ENCODE measurements at regions not wholly inside any gene's neighbourhood (a gene's known extent, or its start where the extent isn't known, plus 50 kb on each side); places are given as distances from the start of the nearest gene placed in this dataset.

- Histone ChIP-seq H4K20me1 (ENCODE audit: control insufficient read depth, extremely low read depth, insufficient read depth, low read length) (no peaks in the 10 kb centered on the region), H3K9ac (ENCODE audit: insufficient read depth, low read length) (no peak overlapping the region), H3K4me1 (ENCODE audit: control insufficient read depth, extremely low read depth, insufficient read depth, low read length) (no peaks in the 10 kb centered on the region), H3K27me3 (ENCODE audit: control insufficient read depth, insufficient read depth, low read length) (no peaks in the 10 kb centered on the region), H3K79me2 (ENCODE audit: control insufficient read depth, insufficient read depth, low read length) (no peaks in the 10 kb centered on the region), H3K9me3 (ENCODE audit: control insufficient read depth, insufficient read depth, low read depth, low read length) (no peaks in the 10 kb centered on the region), H3K4me2 (ENCODE audit: extremely low read depth, insufficient read depth, low read length) (no peak overlapping the region), H3K4me3 (replicated peaks in 1 of 4; ENCODE audit: control extremely low read depth in 1 of 4, insufficient read depth in 1 of 4, low read depth in 3 of 4, low read length in 4 of 4) (no peak overlapping the region), H3K36me3 (ENCODE audit: control insufficient read depth, insufficient read depth, low read length) (no peaks in the 10 kb centered on the region), H2AFZ (ENCODE audit: low read length) (no peak overlapping the region), H3K27ac (ENCODE audit: insufficient read depth, low read length) (no peak overlapping the region)
- no peak for TF ChIP-seq CTCF (conservative IDR thresholded peaks at IDR 0.05 in 1 of 2, IDR thresholded peaks at IDR 0.05 in 1 of 2; ENCODE audit: low read depth in 1 of 2, low read length in 2 of 2)
- TF ChIP-seq EZH2 (IDR thresholded peaks at IDR 0.05; ENCODE audit: low read length, missing control alignments), result no peak
- no peak for DNase-seq (ENCODE audit: low read depth in 2 of 2)
These were observed 1048.2 kb upstream of the AUTS2 start for GRCh38 chr7:68550027-68550426.

DNA sequence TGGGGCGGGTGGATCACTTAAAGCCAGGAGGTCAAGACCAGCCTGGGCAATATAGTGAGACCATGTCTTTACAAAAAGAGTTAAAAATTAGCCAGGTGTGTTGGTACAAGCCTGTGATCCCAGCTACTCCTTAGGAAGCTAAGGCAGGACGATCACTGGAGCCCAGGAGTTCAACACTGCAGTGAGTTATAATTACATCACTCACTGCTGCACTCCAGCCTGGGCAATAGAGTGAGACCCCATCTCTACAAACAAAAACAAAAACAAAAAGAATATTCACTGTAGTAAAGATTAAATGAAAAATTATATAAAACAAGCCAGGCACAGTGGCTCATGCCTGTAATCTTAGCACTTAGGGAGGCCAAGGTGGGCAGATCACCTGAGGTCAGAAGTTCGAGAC, 1047.6 kb upstream of the AUTS2 start:
- H3K36me3 ChIP-seq (ENCODE audit: control insufficient read depth, insufficient read depth, low read length), result no peaks in the 10 kb centered on the region
- no peaks in the 10 kb centered on the region for H4K20me1 ChIP-seq (ENCODE audit: control insufficient read depth, extremely low read depth, insufficient read depth, low read length)
- no peaks in the 10 kb centered on the region for H3K9me3 ChIP-seq (ENCODE audit: control insufficient read depth, insufficient read depth, low read depth, low read length)
- H2AFZ ChIP-seq (ENCODE audit: low read length), result no peak overlapping the region
- no peak overlapping the region for H3K4me3 ChIP-seq (replicated peaks in 1 of 4; ENCODE audit: control extremely low read depth in 1 of 4, insufficient read depth in 1 of 4, low read depth in 3 of 4, low read length in 4 of 4)
- no peak overlapping the region for H3K4me2 ChIP-seq (ENCODE audit: extremely low read depth, insufficient read depth, low read length)
- H3K27ac ChIP-seq (ENCODE audit: insufficient read depth, low read length), result no peak overlapping the region
- H3K27me3 ChIP-seq (ENCODE audit: control insufficient read depth, insufficient read depth, low read length), result no peaks in the 10 kb centered on the region
- DNase-seq (ENCODE audit: low read depth in 2 of 2), result no peak
- H3K4me1 ChIP-seq (ENCODE audit: control insufficient read depth, extremely low read depth, insufficient read depth, low read length), result no peaks in the 10 kb centered on the region
- H3K79me2 ChIP-seq (ENCODE audit: control insufficient read depth, insufficient read depth, low read length), result no peaks in the 10 kb centered on the region
- H3K9ac ChIP-seq (ENCODE audit: insufficient read depth, low read length), result no peak overlapping the region
- TF ChIP-seq EZH2 (IDR thresholded peaks at IDR 0.05; ENCODE audit: low read length, missing control alignments), result no peak
- no peak for TF ChIP-seq CTCF (conservative IDR thresholded peaks at IDR 0.05 in 1 of 2, IDR thresholded peaks at IDR 0.05 in 1 of 2; ENCODE audit: low read depth in 1 of 2, low read length in 2 of 2)

DNA sequence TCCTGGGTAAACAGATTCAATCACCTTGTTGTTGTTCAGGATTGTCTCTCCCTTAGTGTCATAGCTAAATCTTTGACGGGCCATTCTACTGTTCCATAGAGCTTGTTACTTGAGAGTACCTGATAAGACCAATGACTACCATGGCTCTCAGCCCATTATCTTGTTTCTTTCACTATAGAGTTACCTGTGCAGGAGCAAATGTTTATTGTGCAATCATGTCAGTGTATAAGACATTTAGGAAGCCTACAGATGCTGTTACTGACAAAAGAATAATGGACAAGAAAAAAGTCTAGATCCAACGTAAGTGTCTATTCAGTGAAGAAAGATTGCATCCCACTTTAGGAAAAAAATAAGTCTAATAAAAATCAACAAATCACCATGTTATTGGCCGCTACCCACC, 1041.7 kb upstream of the AUTS2 start:
- H2AFZ ChIP-seq (ENCODE audit: low read length), result no peak overlapping the region
- TF ChIP-seq EZH2 (IDR thresholded peaks at IDR 0.05; ENCODE audit: low read length, missing control alignments) (no peak), CTCF (conservative IDR thresholded peaks at IDR 0.05 in 1 of 2, IDR thresholded peaks at IDR 0.05 in 1 of 2; ENCODE audit: low read depth in 1 of 2, low read length in 2 of 2) (no peak)
- H3K9ac ChIP-seq (ENCODE audit: insufficient read depth, low read length), result no peak overlapping the region
- H3K36me3 ChIP-seq (ENCODE audit: control insufficient read depth, insufficient read depth, low read length), result no peaks in the 10 kb centered on the region
- no peak for DNase-seq (ENCODE audit: low read depth in 2 of 2)
- H3K9me3 ChIP-seq (ENCODE audit: control insufficient read depth, insufficient read depth, low read depth, low read length), result no peaks in the 10 kb centered on the region
- no peaks in the 10 kb centered on the region for H4K20me1 ChIP-seq (ENCODE audit: control insufficient read depth, extremely low read depth, insufficient read depth, low read length)
- H3K27ac ChIP-seq (ENCODE audit: insufficient read depth, low read length), result no peak overlapping the region
- H3K79me2 ChIP-seq (ENCODE audit: control insufficient read depth, insufficient read depth, low read length), result no peaks in the 10 kb centered on the region
- H3K27me3 ChIP-seq (ENCODE audit: control insufficient read depth, insufficient read depth, low read length), result no peaks in the 10 kb centered on the region
- no peak overlapping the region for H3K4me2 ChIP-seq (ENCODE audit: extremely low read depth, insufficient read depth, low read length)
- H3K4me1 ChIP-seq (ENCODE audit: control insufficient read depth, extremely low read depth, insufficient read depth, low read length), result no peaks in the 10 kb centered on the region
- H3K4me3 ChIP-seq (replicated peaks in 1 of 4; ENCODE audit: control extremely low read depth in 1 of 4, insufficient read depth in 1 of 4, low read depth in 3 of 4, low read length in 4 of 4), result no peak overlapping the region

Data from fibroblast of lung (primary cell).